GM18907 (cell line): ENCODE measurements at regions not wholly inside any gene's neighbourhood (a gene's known extent, or its start where the extent isn't known, plus 50 kb on each side); places are given as distances from the start of the nearest gene placed in this dataset.

Experiments
- ATAC-seq: cut with Tn5 transposase; IDR thresholded peaks from one replicate; pipeline ENCODE4 v1.9.1; 2021; ENCODE audit warnings: mild to moderate bottlenecking, moderate library complexity; ENCODE audit not compliant: unreplicated experiment

GRCh38 chr5:67293226-67293625 lies 96.6 kb upstream of the CD180 start:
- no peak for ATAC-seq

GRCh38 chr5:67292201-67292940 lies 95.8 kb upstream of the CD180 start:
- ATAC-seq = no peak

GRCh38 chr5:67291671-67292070 lies 95.1 kb upstream of the CD180 start:
- no peak for ATAC-seq

- ATAC-seq = no peak
These were observed 94.5 kb upstream of the CD180 start for GRCh38 chr5:67291066-67291465.

- no peak for ATAC-seq
These were observed 94.1 kb upstream of the CD180 start for GRCh38 chr5:67290655-67291054.

- ATAC-seq = no peak
These were observed 93.3 kb upstream of the CD180 start for GRCh38 chr5:67289763-67290521.

GRCh38 chr5:67287510-67288268 lies 91.1 kb upstream of the CD180 start:
- ATAC-seq = no peak

- ATAC-seq = no peak
These were observed 89.4 kb upstream of the CD180 start for GRCh38 chr5:67286006-67286405.

- no peak for ATAC-seq
These were observed 87.4 kb upstream of the CD180 start for GRCh38 chr5:67283988-67284487.

GRCh38 chr5:67283275-67283987 lies 86.8 kb upstream of the CD180 start:
- no peak for ATAC-seq

- ATAC-seq = no peak
These were observed 85.3 kb upstream of the CD180 start for GRCh38 chr5:67281874-67282273.

GRCh38 chr5:67273689-67274356 lies 77.2 kb upstream of the CD180 start:
- no peak for ATAC-seq

GRCh38 chr5:67272453-67273130 lies 76.0 kb upstream of the CD180 start:
- ATAC-seq = no peak

GRCh38 chr5:67268231-67269021 lies 71.8 kb upstream of the CD180 start:
- ATAC-seq = no peak

GRCh38 chr5:67267512-67268216 lies 71.1 kb upstream of the CD180 start:
- no peak for ATAC-seq

- ATAC-seq = no peak
These were observed 70.2 kb upstream of the CD180 start for GRCh38 chr5:67266654-67267350.

GRCh38 chr5:67265951-67266350 lies 69.4 kb upstream of the CD180 start:
- ATAC-seq = no peak
